ENCODE measurements at regions not wholly inside any gene's neighbourhood (a gene's known extent, or its start where the extent isn't known, plus 50 kb on each side); places are given as distances from the start of the nearest gene placed in this dataset.

DNA sequence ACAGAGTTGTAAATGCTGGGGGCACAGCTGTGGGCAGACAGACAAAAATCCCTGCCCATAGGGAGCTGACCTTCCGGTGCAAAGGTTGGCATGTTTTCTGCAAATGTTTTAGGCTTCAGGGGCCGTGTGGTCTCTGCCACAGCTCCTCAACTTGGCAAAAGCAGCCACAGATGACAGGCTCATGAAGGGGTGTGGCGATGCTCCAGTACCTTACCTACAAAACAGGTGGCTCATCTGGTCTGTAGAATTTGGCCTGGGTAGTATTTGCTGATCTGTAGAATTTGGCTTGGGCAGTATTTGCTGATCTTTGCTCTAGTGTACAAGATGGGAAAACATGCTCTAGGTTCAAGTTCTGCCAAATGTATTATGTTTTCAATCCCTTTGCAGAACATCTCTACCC, 283.9 kb downstream of the GADD45G start:
- H3K4me1 ChIP-seq (ENCODE audit: control insufficient read depth, insufficient read depth, low read length): no peaks in the 10 kb centered on the region
- no peak overlapping the region for H3K4me3 ChIP-seq (ENCODE audit: insufficient read depth, low read depth, low read length)
- no peaks in the 10 kb centered on the region for H3K27me3 ChIP-seq (ENCODE audit: control insufficient read depth, insufficient read depth, low read length, poor library complexity, severe bottlenecking)
- no peaks in the 10 kb centered on the region for H3K36me3 ChIP-seq (ENCODE audit: control insufficient read depth, insufficient read depth, low read length)
- no peak overlapping the region for H3K27ac ChIP-seq (ENCODE audit: insufficient read depth, low read depth, low read length, poor library complexity, severe bottlenecking)
- WGBS, 2 experiments: 92 to 97% methylated on average over 3 of the region's 3 CpGs
- no peaks in the 10 kb centered on the region for H3K9me3 ChIP-seq (ENCODE audit: control insufficient read depth, low read length)

DNA sequence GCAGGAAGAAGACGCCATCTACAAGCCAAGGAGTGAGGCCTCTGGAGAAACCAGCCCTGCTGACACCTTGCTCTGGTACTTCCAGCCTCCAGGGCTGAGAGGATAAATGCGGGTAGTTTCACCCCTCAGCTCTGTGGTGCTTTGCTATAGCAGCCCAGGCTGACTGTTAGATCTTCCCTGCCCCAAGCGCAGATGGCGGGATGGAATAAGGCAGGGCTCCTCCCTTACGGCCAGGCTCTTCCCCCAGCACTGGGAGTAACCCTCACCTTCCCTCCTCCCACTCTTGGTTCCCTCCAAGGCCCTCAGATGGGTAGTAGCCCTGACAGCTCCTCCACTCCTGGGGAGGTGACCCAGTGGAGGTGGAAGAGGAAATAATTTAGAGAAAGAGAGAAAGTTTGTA, 285.1 kb downstream of the GADD45G start:
- Histone ChIP-seq H3K4me1 (ENCODE audit: control insufficient read depth, insufficient read depth, low read length) (no peaks in the 10 kb centered on the region), H3K9me3 (ENCODE audit: control insufficient read depth, low read length) (no peaks in the 10 kb centered on the region), H3K36me3 (ENCODE audit: control insufficient read depth, insufficient read depth, low read length) (no peaks in the 10 kb centered on the region), H3K27me3 (ENCODE audit: control insufficient read depth, insufficient read depth, low read length, poor library complexity, severe bottlenecking) (no peaks in the 10 kb centered on the region), H3K4me3 (ENCODE audit: insufficient read depth, low read depth, low read length) (no peak overlapping the region), H3K27ac (ENCODE audit: insufficient read depth, low read depth, low read length, poor library complexity, severe bottlenecking) (no peak overlapping the region)
- 80 to 87% methylated on average over 5 of the region's 5 CpGs for WGBS, 2 experiments

DNA sequence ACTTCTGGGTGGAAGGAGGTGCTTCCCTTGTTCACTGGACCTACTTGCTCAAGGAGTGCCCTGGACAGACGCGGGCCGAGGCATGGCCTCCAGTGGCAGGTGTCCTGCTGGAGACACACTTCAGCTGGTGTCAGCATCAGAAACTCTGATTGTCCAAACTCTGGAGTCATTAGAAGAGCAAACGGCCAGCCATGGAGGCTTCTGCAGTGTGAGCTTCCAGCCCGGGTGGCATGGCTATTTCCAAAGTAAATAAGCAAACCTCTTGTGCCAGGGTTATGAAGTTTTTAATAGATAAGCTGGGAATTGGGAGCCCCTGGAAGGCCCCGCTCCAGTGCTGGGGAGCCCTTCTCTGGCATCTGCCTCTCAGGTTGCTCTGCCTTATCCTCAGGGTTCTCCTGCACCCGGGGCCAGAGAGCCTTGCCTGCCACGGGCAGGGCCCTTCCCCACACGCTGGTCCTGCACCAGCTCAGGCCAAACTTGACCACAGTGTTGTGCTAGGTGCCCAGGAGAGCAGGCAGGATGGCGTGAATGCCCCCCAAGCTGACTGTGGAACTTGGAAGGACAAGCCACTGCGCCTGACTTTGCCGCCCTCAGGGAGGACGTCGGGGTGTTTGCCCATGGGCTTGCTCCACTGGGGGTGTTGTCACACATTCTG, 285.6 kb downstream of the GADD45G start:
- 83 to 86% methylated on average over 14 of the region's 14 CpGs for WGBS, 2 experiments
- no peaks in the 10 kb centered on the region for H3K36me3 ChIP-seq (ENCODE audit: control insufficient read depth, insufficient read depth, low read length)
- no peak overlapping the region for H3K27ac ChIP-seq (ENCODE audit: insufficient read depth, low read depth, low read length, poor library complexity, severe bottlenecking)
- H3K4me3 ChIP-seq (ENCODE audit: insufficient read depth, low read depth, low read length): no peak overlapping the region
- no peaks in the 10 kb centered on the region for H3K27me3 ChIP-seq (ENCODE audit: control insufficient read depth, insufficient read depth, low read length, poor library complexity, severe bottlenecking)
- H3K9me3 ChIP-seq (ENCODE audit: control insufficient read depth, low read length): no peaks in the 10 kb centered on the region
- no peaks in the 10 kb centered on the region for H3K4me1 ChIP-seq (ENCODE audit: control insufficient read depth, insufficient read depth, low read length)

DNA sequence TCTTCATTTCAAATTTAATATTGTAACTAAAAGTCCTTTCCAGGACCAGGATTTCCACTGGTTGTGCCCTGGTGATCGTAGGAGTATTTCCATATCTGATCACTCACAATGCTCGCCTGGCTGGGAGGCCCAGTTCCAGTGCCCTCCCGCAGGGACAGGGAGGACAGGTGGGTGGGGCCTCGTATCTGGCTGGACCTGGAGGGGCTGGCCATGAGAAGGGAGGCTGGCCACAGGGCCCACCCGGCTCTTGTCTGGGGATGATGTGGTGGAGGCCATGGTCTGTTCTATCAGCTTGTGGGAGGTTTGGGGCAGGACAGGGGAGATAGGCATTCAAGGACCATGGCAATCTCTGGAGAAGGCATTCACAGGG, 286.4 kb downstream of the GADD45G start:
- H3K4me3 ChIP-seq (ENCODE audit: insufficient read depth, low read depth, low read length): no peak overlapping the region
- no peaks in the 10 kb centered on the region for H3K9me3 ChIP-seq (ENCODE audit: control insufficient read depth, low read length)
- H3K27me3 ChIP-seq (ENCODE audit: control insufficient read depth, insufficient read depth, low read length, poor library complexity, severe bottlenecking): no peaks in the 10 kb centered on the region
- no peak overlapping the region for H3K27ac ChIP-seq (ENCODE audit: insufficient read depth, low read depth, low read length, poor library complexity, severe bottlenecking)
- 84 to 86% methylated on average over 5 of the region's 5 CpGs for WGBS, 2 experiments
- no peaks in the 10 kb centered on the region for H3K4me1 ChIP-seq (ENCODE audit: control insufficient read depth, insufficient read depth, low read length)
- H3K36me3 ChIP-seq (ENCODE audit: control insufficient read depth, insufficient read depth, low read length): no peaks in the 10 kb centered on the region

DNA sequence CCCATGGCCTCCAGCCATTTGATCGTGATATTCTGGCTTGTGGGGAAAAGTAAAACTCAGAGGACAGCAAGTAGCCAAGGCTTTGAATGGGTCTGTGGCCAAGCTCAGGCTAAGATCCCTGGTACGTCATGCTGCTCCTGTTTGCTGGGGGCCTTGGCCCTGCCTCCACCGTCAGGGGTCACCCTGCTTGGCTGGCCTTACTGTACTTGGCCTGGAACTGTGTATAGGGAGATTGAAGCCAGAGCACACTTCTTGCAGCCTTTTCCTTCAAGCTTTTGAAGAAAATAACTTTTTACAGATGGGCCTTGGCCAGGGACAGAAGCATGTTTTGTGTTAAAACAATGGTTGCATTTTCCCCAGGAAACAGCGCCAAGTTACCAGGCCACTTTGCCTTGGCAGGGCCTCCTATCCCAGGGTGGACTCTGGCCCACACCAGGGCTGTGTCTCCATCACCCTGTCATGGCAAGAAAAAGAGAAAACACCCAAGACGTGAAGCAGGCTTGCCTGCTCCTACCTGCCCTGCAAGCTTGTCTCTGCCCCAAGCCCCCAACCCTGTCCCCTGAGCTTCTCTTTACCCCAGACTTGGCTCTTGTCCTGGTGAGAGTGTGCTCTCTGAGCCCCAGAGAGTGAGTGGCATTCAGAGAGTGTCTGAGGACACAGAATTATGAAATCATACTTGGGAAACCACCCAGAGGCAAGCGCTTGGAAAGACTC, 286.9 kb downstream of the GADD45G start:
- 91 to 96% methylated on average over 6 of the region's 6 CpGs for WGBS, 2 experiments

DNA sequence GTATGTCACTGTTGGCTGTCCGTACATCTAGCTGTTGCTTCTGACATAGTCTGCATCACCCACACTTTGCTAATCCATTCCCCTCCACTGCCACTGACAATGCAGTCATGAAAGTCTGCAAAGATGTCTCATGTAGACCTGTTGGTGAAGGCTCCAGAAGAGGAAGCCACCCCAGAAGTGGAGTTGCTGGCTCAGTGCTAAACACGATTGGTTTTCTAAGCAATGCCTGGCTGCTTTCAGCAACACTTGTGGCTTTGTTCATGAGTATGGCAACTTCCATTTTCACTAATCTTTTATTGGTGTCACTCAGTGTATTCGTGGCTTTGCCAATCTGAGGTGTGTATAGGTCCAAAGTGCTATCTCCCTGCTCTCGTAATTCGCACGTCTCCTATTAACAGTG, 288.1 kb downstream of the GADD45G start:
- Histone ChIP-seq H3K4me3 (ENCODE audit: insufficient read depth, low read depth, low read length) (no peak overlapping the region), H3K27ac (ENCODE audit: insufficient read depth, low read depth, low read length, poor library complexity, severe bottlenecking) (no peak overlapping the region), H3K36me3 (ENCODE audit: control insufficient read depth, insufficient read depth, low read length) (no peaks in the 10 kb centered on the region), H3K4me1 (ENCODE audit: control insufficient read depth, insufficient read depth, low read length) (no peaks in the 10 kb centered on the region), H3K27me3 (ENCODE audit: control insufficient read depth, insufficient read depth, low read length, poor library complexity, severe bottlenecking) (no peaks in the 10 kb centered on the region), H3K9me3 (ENCODE audit: control insufficient read depth, low read length) (no peaks in the 10 kb centered on the region)
- 93 to 97% methylated on average over 6 of the region's 6 CpGs for WGBS, 2 experiments

More for the DNA sequence above, 286.9 kb downstream of the GADD45G start:
- Histone ChIP-seq H3K4me3 (ENCODE audit: insufficient read depth, low read depth, low read length) (no peak overlapping the region), H3K27ac (ENCODE audit: insufficient read depth, low read depth, low read length, poor library complexity, severe bottlenecking) (no peak overlapping the region), H3K4me1 (ENCODE audit: control insufficient read depth, insufficient read depth, low read length) (no peaks in the 10 kb centered on the region), H3K36me3 (ENCODE audit: control insufficient read depth, insufficient read depth, low read length) (no peaks in the 10 kb centered on the region), H3K27me3 (ENCODE audit: control insufficient read depth, insufficient read depth, low read length, poor library complexity, severe bottlenecking) (no peaks in the 10 kb centered on the region), H3K9me3 (ENCODE audit: control insufficient read depth, low read length) (no peaks in the 10 kb centered on the region)

DNA sequence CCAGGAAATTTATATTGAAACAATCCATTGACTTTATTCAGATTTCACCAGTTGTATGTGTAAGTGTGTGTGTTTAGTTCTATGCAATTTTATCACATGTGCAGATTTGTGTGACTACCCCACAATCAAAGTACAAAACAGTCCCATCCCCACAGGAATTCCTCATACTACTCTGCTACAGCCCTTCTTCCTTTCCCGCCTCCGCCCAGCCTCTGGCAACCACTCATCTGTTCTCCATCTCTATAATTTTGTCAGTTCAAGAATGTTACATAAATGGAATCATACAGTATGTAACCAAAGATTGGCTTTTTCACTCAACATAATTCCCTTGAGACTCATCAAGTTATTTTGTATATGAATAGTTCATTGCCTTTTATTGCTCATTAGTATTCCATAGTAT, 289.1 kb downstream of the GADD45G start:
- Histone ChIP-seq H3K36me3 (ENCODE audit: control insufficient read depth, insufficient read depth, low read length) (no peaks in the 10 kb centered on the region), H3K4me1 (ENCODE audit: control insufficient read depth, insufficient read depth, low read length) (no peaks in the 10 kb centered on the region), H3K4me3 (ENCODE audit: insufficient read depth, low read depth, low read length) (no peak overlapping the region), H3K9me3 (ENCODE audit: control insufficient read depth, low read length) (no peaks in the 10 kb centered on the region), H3K27ac (ENCODE audit: insufficient read depth, low read depth, low read length, poor library complexity, severe bottlenecking) (no peak overlapping the region), H3K27me3 (ENCODE audit: control insufficient read depth, insufficient read depth, low read length, poor library complexity, severe bottlenecking) (no peaks in the 10 kb centered on the region)
- 87 to 100% methylated on average over 2 of the region's 2 CpGs for WGBS, 2 experiments

DNA sequence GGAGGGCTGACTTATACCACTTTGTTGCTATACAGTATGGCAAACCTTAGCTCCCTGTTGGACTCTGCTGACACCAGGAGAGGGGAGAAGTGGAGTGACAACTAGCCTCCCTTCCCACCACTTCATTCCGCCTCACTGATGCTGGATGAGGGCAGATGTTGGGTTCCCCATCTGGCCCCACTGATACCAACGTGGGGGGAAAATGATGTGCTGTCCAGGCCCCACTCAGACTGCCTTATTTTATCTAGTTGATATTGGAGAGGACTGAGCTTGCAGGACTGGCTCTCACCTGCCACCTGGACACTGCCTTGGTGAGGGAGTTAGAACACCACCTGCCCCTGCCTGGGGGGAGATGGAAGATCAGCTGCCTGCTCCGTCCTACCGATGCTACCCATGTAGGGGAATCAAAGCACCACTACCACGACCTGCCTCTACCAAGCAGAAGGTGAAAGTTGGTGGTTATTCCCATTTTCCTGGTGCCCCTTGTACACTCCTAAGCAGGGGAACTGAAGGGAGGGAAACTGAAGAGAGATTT, 292.1 kb downstream of the GADD45G start:
- Histone ChIP-seq H3K9me3 (ENCODE audit: control insufficient read depth, low read length) (no peaks in the 10 kb centered on the region), H3K4me1 (ENCODE audit: control insufficient read depth, insufficient read depth, low read length) (no peaks in the 10 kb centered on the region), H3K36me3 (ENCODE audit: control insufficient read depth, insufficient read depth, low read length) (no peaks in the 10 kb centered on the region), H3K27me3 (ENCODE audit: control insufficient read depth, insufficient read depth, low read length, poor library complexity, severe bottlenecking) (no peaks in the 10 kb centered on the region), H3K4me3 (ENCODE audit: insufficient read depth, low read depth, low read length) (no peak overlapping the region), H3K27ac (ENCODE audit: insufficient read depth, low read depth, low read length, poor library complexity, severe bottlenecking) (no peak overlapping the region)
- 92 to 95% methylated on average over 5 of the region's 5 CpGs for WGBS, 2 experiments

DNA sequence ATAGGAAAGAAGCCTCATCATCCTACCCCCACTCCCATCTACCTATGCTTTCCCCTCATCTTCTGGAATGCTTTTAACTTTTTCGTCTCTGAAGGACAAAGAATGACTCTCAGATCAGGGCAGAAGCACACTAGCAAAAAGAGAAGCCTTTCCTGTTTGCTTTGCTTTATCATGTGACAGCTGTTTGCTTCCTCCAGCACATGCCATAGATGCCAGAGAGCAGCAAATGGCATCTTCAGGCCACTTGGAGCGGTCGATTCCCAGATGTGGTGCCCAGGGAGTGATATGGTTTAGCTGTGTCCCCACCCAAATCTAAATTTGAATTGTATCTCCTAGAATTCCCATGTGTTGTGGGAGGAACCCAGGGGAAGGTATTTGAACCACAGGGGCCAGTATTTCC, 294.8 kb downstream of the GADD45G start:
- Histone ChIP-seq H3K27me3 (ENCODE audit: control insufficient read depth, insufficient read depth, low read length, poor library complexity, severe bottlenecking) (no peaks in the 10 kb centered on the region), H3K27ac (ENCODE audit: insufficient read depth, low read depth, low read length, poor library complexity, severe bottlenecking) (no peak overlapping the region), H3K4me3 (ENCODE audit: insufficient read depth, low read depth, low read length) (no peak overlapping the region), H3K9me3 (ENCODE audit: control insufficient read depth, low read length) (no peaks in the 10 kb centered on the region), H3K4me1 (ENCODE audit: control insufficient read depth, insufficient read depth, low read length) (peaks cover 3% of the 10 kb centered on the region), H3K36me3 (ENCODE audit: control insufficient read depth, insufficient read depth, low read length) (no peaks in the 10 kb centered on the region)
- 77 to 78% methylated on average over 3 of the region's 3 CpGs for WGBS, 2 experiments

DNA sequence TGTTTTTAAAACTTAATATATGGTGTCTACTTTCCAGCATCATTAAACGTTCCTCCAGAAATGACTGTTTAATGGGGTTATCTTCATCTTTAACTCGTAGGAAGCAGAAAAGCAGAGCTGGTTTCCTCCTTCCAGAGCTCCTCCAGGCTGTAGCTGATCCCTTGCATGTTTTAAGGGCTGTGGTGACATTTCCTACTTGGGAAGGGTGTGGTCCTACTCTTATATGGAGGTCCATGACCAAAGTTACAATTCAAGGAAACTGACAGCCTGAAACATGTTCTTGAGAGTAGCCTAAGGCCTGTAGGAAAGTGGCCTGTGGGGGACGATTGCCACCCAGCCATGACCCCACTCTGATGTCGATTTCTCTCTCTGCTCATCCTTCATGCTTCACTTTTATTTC, 297.1 kb downstream of the GADD45G start:
- no peaks in the 10 kb centered on the region for H3K27me3 ChIP-seq (ENCODE audit: control insufficient read depth, insufficient read depth, low read length, poor library complexity, severe bottlenecking)
- H3K4me1 ChIP-seq (ENCODE audit: control insufficient read depth, insufficient read depth, low read length): peaks cover 3% of the 10 kb centered on the region
- 91 to 95% methylated on average over 3 to 4 of the region's 4 CpGs for WGBS, 2 experiments
- H3K4me3 ChIP-seq (ENCODE audit: insufficient read depth, low read depth, low read length): no peak overlapping the region
- H3K27ac ChIP-seq (ENCODE audit: insufficient read depth, low read depth, low read length, poor library complexity, severe bottlenecking): no peak overlapping the region
- H3K9me3 ChIP-seq (ENCODE audit: control insufficient read depth, low read length): no peaks in the 10 kb centered on the region
- H3K36me3 ChIP-seq (ENCODE audit: control insufficient read depth, insufficient read depth, low read length): no peaks in the 10 kb centered on the region
